ENCODE measurements at regions not wholly inside any gene's neighbourhood (a gene's known extent, or its start where the extent isn't known, plus 50 kb on each side); places are given as distances from the start of the nearest gene placed in this dataset.

GRCh38 chr20:61130156-61130555 lies 121.9 kb upstream of the CDH4 start (continued):
- TF ChIP-seq EP300 (IDR thresholded peaks at IDR 0.05; ENCODE audit: borderline replicate concordance in 1 of 2, low read depth in 1 of 2, low read length in 1 of 2) (no peak), USF2 (IDR thresholded peaks at IDR 0.05; ENCODE audit: borderline replicate concordance, low read depth, low read length) (no peak), MEF2A (IDR thresholded peaks at IDR 0.05; ENCODE audit: borderline replicate concordance, low read depth) (no peak), NFIC (IDR thresholded peaks at IDR 0.05; ENCODE audit: borderline replicate concordance) (no peak), TAF1 (IDR thresholded peaks at IDR 0.05; ENCODE audit: borderline replicate concordance, low read depth, low read length) (no peak), ZBTB33 (IDR thresholded peaks at IDR 0.05; ENCODE audit: borderline replicate concordance, low read depth) (no peak)

GRCh38 chr20:61131944-61132343 lies 120.1 kb upstream of the CDH4 start:
- Histone ChIP-seq H4K20me1 (ENCODE audit: insufficient read depth) (no peaks in the 10 kb centered on the region), H3K27ac (ENCODE audit: low read depth in 2 of 2, low read length in 1 of 2) (no peak overlapping the region), H3F3A (replicated peaks; ENCODE audit: insufficient read depth) (no peaks in the 10 kb centered on the region), H3K9ac (no peak overlapping the region), H2AFZ (ENCODE audit: low read depth) (no peak overlapping the region), H3K36me3 (replicated peaks in 1 of 2; ENCODE audit: control insufficient read depth in 1 of 2, insufficient read depth in 2 of 2, low read length in 1 of 2) (no peaks in the 10 kb centered on the region), H3K79me2 (ENCODE audit: insufficient read depth) (no peaks in the 10 kb centered on the region), H3K4me1 (ENCODE audit: control insufficient read depth in 1 of 2, insufficient read depth in 2 of 2, low read depth in 1 of 2, low read length in 1 of 2) (no peaks in the 10 kb centered on the region), H3K9me3 (no peaks in the 10 kb centered on the region), H3K4me2 (no peak overlapping the region), H3K9me2 (no peaks in the 10 kb centered on the region), H3K4me3 (ENCODE audit: low read depth in 2 of 2, low read length in 1 of 2) (no peak overlapping the region), H3K27me3 (ENCODE audit: insufficient read depth) (no peaks in the 10 kb centered on the region)
- POLR2A ChIA-PET = no interaction called here
- CTCF ChIA-PET = no interaction called here
- WGBS (ENCODE audit: low lambda C conversion rate) = 47% methylated on average over 9 of the region's 9 CpGs
- no peak for DNase-seq
- no peak for TF ChIP-seq TAF1 (IDR thresholded peaks at IDR 0.05; ENCODE audit: borderline replicate concordance, low read depth, low read length)
- TF ChIP-seq FOSL2 (IDR thresholded peaks at IDR 0.05; ENCODE audit: borderline replicate concordance, low read depth) = no peak
- TF ChIP-seq REST (IDR thresholded peaks at IDR 0.05; ENCODE audit: low read depth, low read length) = no peak
- TF ChIP-seq MAX (IDR thresholded peaks at IDR 0.05; ENCODE audit: low read depth) = no peak
- no peak for TF ChIP-seq CHD2 (IDR thresholded peaks at IDR 0.05; ENCODE audit: low read length, partially characterized antibody)
- TF ChIP-seq TEAD4 (IDR thresholded peaks at IDR 0.05; ENCODE audit: borderline replicate concordance, insufficient read depth) = no peak
- TF ChIP-seq POLR2AphosphoS5 (IDR thresholded peaks at IDR 0.05; ENCODE audit: low read depth, low read length) = no peak
- no peak for TF ChIP-seq JUND (IDR thresholded peaks at IDR 0.05)
- no peak for TF ChIP-seq GABPA (IDR thresholded peaks at IDR 0.05; ENCODE audit: low read depth)
- no peak for TF ChIP-seq YY1 (IDR thresholded peaks at IDR 0.05; ENCODE audit: low read depth)
- TF ChIP-seq TCF12 (IDR thresholded peaks at IDR 0.05) = no peak
- no peak for TF ChIP-seq RAD21 (IDR thresholded peaks at IDR 0.05; ENCODE audit: low read length)
- TF ChIP-seq NRF1 (IDR thresholded peaks at IDR 0.05; ENCODE audit: low read depth, low read length) = no peak
- no peak for TF ChIP-seq RXRA (IDR thresholded peaks at IDR 0.05; ENCODE audit: borderline replicate concordance, low read depth)
- no peak for TF ChIP-seq SMC3 (IDR thresholded peaks at IDR 0.05; ENCODE audit: low read depth, low read length)

Measured in SK-N-SH (cell line).